Right atrium auricular region (tissue), 2 donors: ENCODE measurements at regions not wholly inside any gene's neighbourhood (a gene's known extent, or its start where the extent isn't known, plus 50 kb on each side); places are given as distances from the start of the nearest gene placed in this dataset.

Experiments
- DNase-seq: peaks from one replicate; pipeline ENCODE4 v3.0.0-alpha.2; 2019; ENCODE audit warnings: low spot score
- H3K27ac ChIP-seq, 2 donors: fragments of 200-600 bp; sonication (generic); 1 replicate in 1 of 2; 2 replicates in 1 of 2; pipeline ENCODE4 v1.5.1; 2016 to 2019
- H3K27me3 ChIP-seq, 2 donors: fragments of 200-600 bp; sonication (generic); one replicate each; pipeline versions ENCODE4 v1.5.1 to v1.6.0; 2017 to 2019
- H3K36me3 ChIP-seq: fragments of 200-600 bp; sonication (generic); one replicate; pipeline ENCODE4 v1.5.1; 2016
- H3K4me1 ChIP-seq, 2 donors: fragments of 200-600 bp; sonication (generic); one replicate each; pipeline versions ENCODE4 v1.5.1 to v1.6.0; 2017 to 2019
- H3K4me3 ChIP-seq, 2 donors: fragments of 200-600 bp; sonication (generic); 1 replicate in 1 of 2; 2 replicates in 1 of 2; pipeline ENCODE4 v1.5.1; 2017 to 2019; ENCODE audit warnings: mild to moderate bottlenecking in 1 of 2, moderate library complexity in 1 of 2
- H3K9me3 ChIP-seq, 2 donors: fragments of 200-600 bp; sonication (generic); one replicate each; pipeline ENCODE4 v1.5.1; 2019
- CTCF ChIP-seq, 2 donors: fragments of 200-600 bp; sonication (generic); IDR thresholded peaks; one replicate each; pipeline ENCODE4 v1.5.1; 2019; ENCODE audit warnings: antibody characterized with exemption in 2 of 2

GRCh38 chr2:5538313-5538712 is 153.9 kb upstream of the SOX11 start:
- no peak for TF ChIP-seq CTCF (IDR thresholded peaks at IDR 0.05)
- no peak overlapping the region for H3K4me3 ChIP-seq
- H3K36me3 ChIP-seq = no peaks in the 10 kb centered on the region
- H3K4me1 ChIP-seq = no peaks in the 10 kb centered on the region
- no peak overlapping the region for H3K27ac ChIP-seq
- no peak for DNase-seq
- no peaks in the 10 kb centered on the region for H3K27me3 ChIP-seq
- H3K9me3 ChIP-seq = no peaks in the 10 kb centered on the region

GRCh38 chr2:5538772-5539171 is 153.4 kb upstream of the SOX11 start:
- Histone ChIP-seq H3K27me3 (no peaks in the 10 kb centered on the region), H3K9me3 (no peaks in the 10 kb centered on the region), H3K4me1 (no peaks in the 10 kb centered on the region), H3K27ac (no peak overlapping the region), H3K4me3 (no peak overlapping the region), H3K36me3 (no peaks in the 10 kb centered on the region)
- TF ChIP-seq CTCF (IDR thresholded peaks at IDR 0.05) = no peak
- no peak for DNase-seq

GRCh38 chr2:5539282-5540165 is 152.7 kb upstream of the SOX11 start:
- Histone ChIP-seq H3K4me3 (no peak overlapping the region), H3K36me3 (no peaks in the 10 kb centered on the region), H3K27me3 (no peaks in the 10 kb centered on the region), H3K9me3 (peaks cover 0 to 6% of the 10 kb centered on the region in 2 donors), H3K27ac (no peak overlapping the region), H3K4me1 (no peaks in the 10 kb centered on the region)
- TF ChIP-seq CTCF (IDR thresholded peaks at IDR 0.05) = no peak
- DNase-seq = no peak

GRCh38 chr2:5540856-5541255 is 151.3 kb upstream of the SOX11 start:
- no peak overlapping the region for H3K27ac ChIP-seq
- TF ChIP-seq CTCF (IDR thresholded peaks at IDR 0.05) = no peak
- no peak for DNase-seq
- no peak overlapping the region for H3K4me3 ChIP-seq
- H3K4me1 ChIP-seq = no peaks in the 10 kb centered on the region
- peaks cover 0 to 8% of the 10 kb centered on the region in 2 donors for H3K9me3 ChIP-seq
- no peaks in the 10 kb centered on the region for H3K36me3 ChIP-seq
- H3K27me3 ChIP-seq = no peaks in the 10 kb centered on the region

GRCh38 chr2:5544205-5544786 is 147.9 kb upstream of the SOX11 start:
- no peak for DNase-seq
- peaks cover 0 to 8% of the 10 kb centered on the region in 2 donors for H3K9me3 ChIP-seq
- TF ChIP-seq CTCF (IDR thresholded peaks at IDR 0.05) = no peak
- H3K4me3 ChIP-seq = no peak overlapping the region
- H3K4me1 ChIP-seq = no peaks in the 10 kb centered on the region
- no peaks in the 10 kb centered on the region for H3K27me3 ChIP-seq
- H3K27ac ChIP-seq = no peak overlapping the region
- no peaks in the 10 kb centered on the region for H3K36me3 ChIP-seq
